Activated CD4-positive, alpha-beta T cell treated with anti-CD3 and anti-CD28 coated beads for 1 hour (primary cell): ENCODE measurements at regions not wholly inside any gene's neighbourhood (a gene's known extent, or its start where the extent isn't known, plus 50 kb on each side); places are given as distances from the start of the nearest gene placed in this dataset.

Experiments
- DNase-seq: peaks from one replicate; pipeline ENCODE4 v3.0.0-alpha.2; 2020

GRCh38 chr3:72265256-72266015, 480.5 kb upstream of the PROK2 start:
- DNase-seq, result no peak

- no peak for DNase-seq
Observed at GRCh38 chr3:72263223-72263990, 478.5 kb upstream of the PROK2 start.

- no peak for DNase-seq
Observed at GRCh38 chr3:72262736-72263135, 477.8 kb upstream of the PROK2 start.

- DNase-seq, result no peak
Observed at GRCh38 chr3:72261566-72262564, 476.9 kb upstream of the PROK2 start.

GRCh38 chr3:72260588-72260910, 475.6 kb upstream of the PROK2 start:
- DNase-seq, result no peak

- no peak for DNase-seq
Observed at GRCh38 chr3:72259755-72260587, 475.0 kb upstream of the PROK2 start.

GRCh38 chr3:72258361-72259141, 473.6 kb upstream of the PROK2 start:
- no peak for DNase-seq

- no peak for DNase-seq
Observed at GRCh38 chr3:72257738-72258137, 472.8 kb upstream of the PROK2 start.

GRCh38 chr3:72257203-72257602, 472.3 kb upstream of the PROK2 start:
- no peak for DNase-seq

GRCh38 chr3:72256716-72257115, 471.8 kb upstream of the PROK2 start:
- DNase-seq, result no peak

- DNase-seq, result no peak
Observed at GRCh38 chr3:72255791-72256559, 471.0 kb upstream of the PROK2 start.

- no peak for DNase-seq
Observed at GRCh38 chr3:72255191-72255590, 470.2 kb upstream of the PROK2 start.

- no peak for DNase-seq
Observed at GRCh38 chr3:72254483-72254882, 469.5 kb upstream of the PROK2 start.

GRCh38 chr3:72250725-72251124, 465.8 kb upstream of the PROK2 start:
- DNase-seq, result no peak

GRCh38 chr3:72248869-72249268, 463.9 kb upstream of the PROK2 start:
- DNase-seq, result no peak

GRCh38 chr3:72248389-72248761, 463.4 kb upstream of the PROK2 start:
- DNase-seq, result no peak

- no peak for DNase-seq
Observed at GRCh38 chr3:72247645-72248388, 462.9 kb upstream of the PROK2 start.

- DNase-seq, result no peak
Observed at GRCh38 chr3:72247126-72247525, 462.2 kb upstream of the PROK2 start.

- no peak for DNase-seq
Observed at GRCh38 chr3:72246685-72247084, 461.7 kb upstream of the PROK2 start.

GRCh38 chr3:72245183-72245811, 460.3 kb upstream of the PROK2 start:
- no peak for DNase-seq
